GM19328 (cell line): ENCODE measurements at regions not wholly inside any gene's neighbourhood (a gene's known extent, or its start where the extent isn't known, plus 50 kb on each side); places are given as distances from the start of the nearest gene placed in this dataset.
A peak's percentile ranks its signal among the peaks of the same experiment; 100 is the strongest.

Experiments used
- ATAC-seq: cut with Tn5 transposase; IDR thresholded peaks from one replicate; pipeline ENCODE4 v1.9.1; 2021; ENCODE audit warnings: mild to moderate bottlenecking, moderate library complexity; ENCODE audit not compliant: unreplicated experiment

- no peak for ATAC-seq
Measured at GRCh38 chr11:105553025-105553424, 56.8 kb upstream of the GRIA4 start.

- no peak for ATAC-seq
Measured at GRCh38 chr11:105548359-105548758, 61.5 kb upstream of the GRIA4 start.

- no peak for ATAC-seq
Measured at GRCh38 chr11:105538588-105538987, 71.3 kb upstream of the GRIA4 start.

- ATAC-seq = no peak
Measured at GRCh38 chr11:105537531-105537930, 72.3 kb upstream of the GRIA4 start.

GRCh38 chr11:105524286-105524685 is 85.6 kb upstream of the GRIA4 start:
- no peak for ATAC-seq

GRCh38 chr11:105520706-105521345 is 89.0 kb upstream of the GRIA4 start:
- ATAC-seq = no peak

GRCh38 chr11:105507496-105508254 is 102.2 kb upstream of the GRIA4 start:
- no peak for ATAC-seq

GRCh38 chr11:105492010-105492409 is 117.9 kb upstream of the GRIA4 start:
- ATAC-seq = no peak

GRCh38 chr11:105491394-105491793 is 118.5 kb upstream of the GRIA4 start:
- ATAC-seq = no peak

- ATAC-seq = no peak
Measured at GRCh38 chr11:105490333-105490732, 119.5 kb upstream of the GRIA4 start.

- no peak for ATAC-seq
Measured at GRCh38 chr11:105489446-105489845, 120.4 kb upstream of the GRIA4 start.

GRCh38 chr11:105486929-105487328 is 122.9 kb upstream of the GRIA4 start:
- no peak for ATAC-seq

GRCh38 chr11:105469931-105470330 is 139.9 kb upstream of the GRIA4 start:
- no peak for ATAC-seq

- no peak for ATAC-seq
Measured at GRCh38 chr11:105468154-105468553, 141.7 kb upstream of the GRIA4 start.

GRCh38 chr11:105466582-105467228 is 143.2 kb upstream of the GRIA4 start:
- no peak for ATAC-seq

GRCh38 chr11:105458071-105458470 is 151.8 kb upstream of the GRIA4 start:
- no peak for ATAC-seq

GRCh38 chr11:105456950-105457349 is 152.9 kb upstream of the GRIA4 start:
- ATAC-seq = peak; percentile 67

GRCh38 chr11:105449100-105449734 is 160.7 kb upstream of the GRIA4 start:
- ATAC-seq = no peak

GRCh38 chr11:105448703-105449079 is 161.2 kb upstream of the GRIA4 start:
- ATAC-seq = no peak

- no peak for ATAC-seq
Measured at GRCh38 chr11:105447936-105448702, 161.8 kb upstream of the GRIA4 start.

- no peak for ATAC-seq
Measured at GRCh38 chr11:105443623-105444022, 166.2 kb upstream of the GRIA4 start.
